Mesothelial cell of epicardium (in vitro differentiated cells): ENCODE measurements at regions not wholly inside any gene's neighbourhood (a gene's known extent, or its start where the extent isn't known, plus 50 kb on each side); places are given as distances from the start of the nearest gene placed in this dataset.

Source experiments
- DNase-seq, 2 experiments: peaks; one replicate each; pipeline ENCODE4 v3.0.0; 2021; ENCODE audit warnings: low spot score in 2 of 2; ENCODE audit not compliant: unreplicated experiment in 2 of 2
- H3K27ac Mint-ChIP-seq: 2 replicates; pipeline ENCODE4 v1.8.0; 2021; ENCODE audit warnings: mixed read lengths
- H3K27me3 Mint-ChIP-seq: 2 replicates; pipeline ENCODE4 v1.8.0; 2021; ENCODE audit warnings: low read depth, mixed read lengths
- H3K36me3 Mint-ChIP-seq: 2 replicates; pipeline ENCODE4 v1.8.0; 2021; ENCODE audit warnings: mixed read lengths
- H3K4me1 Mint-ChIP-seq: 2 replicates; pipeline ENCODE4 v1.8.0; 2021; ENCODE audit warnings: mixed read lengths
- H3K4me3 Mint-ChIP-seq: 2 replicates; pipeline ENCODE4 v1.8.0; 2021; ENCODE audit warnings: mild to moderate bottlenecking, moderate library complexity, mixed read lengths
- H3K9me3 Mint-ChIP-seq: 2 replicates; pipeline ENCODE4 v1.8.0; 2021; ENCODE audit warnings: mixed read lengths
- CTCF ChIP-seq: fragments of 200-600 bp; sonication (generic); IDR thresholded peaks from one replicate; pipeline ENCODE4 v1.5.0; 2021; ENCODE audit warnings: antibody characterized with exemption; ENCODE audit not compliant: unreplicated experiment

- H3K4me3 Mint-ChIP-seq: no peak overlapping the region
- peaks cover 20% of the 10 kb centered on the region for H3K9me3 Mint-ChIP-seq
- no peak for TF ChIP-seq CTCF
- no peaks in the 10 kb centered on the region for H3K36me3 Mint-ChIP-seq
- no peaks in the 10 kb centered on the region for H3K4me1 Mint-ChIP-seq
- no peak for DNase-seq
- no peak overlapping the region for H3K27ac Mint-ChIP-seq
- no peaks in the 10 kb centered on the region for H3K27me3 Mint-ChIP-seq
Measured at GRCh38 chr14:29301571-29301970, 535.0 kb downstream of the FOXG1 start.

- H3K9me3 Mint-ChIP-seq: no peaks in the 10 kb centered on the region
- H3K27ac Mint-ChIP-seq: no peak overlapping the region
- no peaks in the 10 kb centered on the region for H3K4me1 Mint-ChIP-seq
- DNase-seq: no peak
- no peak overlapping the region for H3K4me3 Mint-ChIP-seq
- H3K27me3 Mint-ChIP-seq: no peaks in the 10 kb centered on the region
- TF ChIP-seq CTCF: no peak
- no peaks in the 10 kb centered on the region for H3K36me3 Mint-ChIP-seq
Measured at GRCh38 chr14:29310210-29310609, 543.6 kb downstream of the FOXG1 start.

GRCh38 chr14:29310757-29311156 is 544.2 kb downstream of the FOXG1 start:
- no peaks in the 10 kb centered on the region for H3K9me3 Mint-ChIP-seq
- no peak for TF ChIP-seq CTCF
- no peak for DNase-seq
- no peaks in the 10 kb centered on the region for H3K27me3 Mint-ChIP-seq
- H3K4me3 Mint-ChIP-seq: no peak overlapping the region
- no peak overlapping the region for H3K27ac Mint-ChIP-seq
- H3K4me1 Mint-ChIP-seq: no peaks in the 10 kb centered on the region
- no peaks in the 10 kb centered on the region for H3K36me3 Mint-ChIP-seq

GRCh38 chr14:29311983-29312382 is 545.4 kb downstream of the FOXG1 start:
- no peak for TF ChIP-seq CTCF
- no peaks in the 10 kb centered on the region for H3K27me3 Mint-ChIP-seq
- no peaks in the 10 kb centered on the region for H3K4me1 Mint-ChIP-seq
- no peak overlapping the region for H3K4me3 Mint-ChIP-seq
- H3K36me3 Mint-ChIP-seq: no peaks in the 10 kb centered on the region
- DNase-seq: no peak
- H3K27ac Mint-ChIP-seq: no peak overlapping the region
- no peaks in the 10 kb centered on the region for H3K9me3 Mint-ChIP-seq

- H3K36me3 Mint-ChIP-seq: no peaks in the 10 kb centered on the region
- H3K9me3 Mint-ChIP-seq: peaks cover 15% of the 10 kb centered on the region
- TF ChIP-seq CTCF: no peak
- no peak for DNase-seq
- no peak overlapping the region for H3K4me3 Mint-ChIP-seq
- no peaks in the 10 kb centered on the region for H3K4me1 Mint-ChIP-seq
- no peak overlapping the region for H3K27ac Mint-ChIP-seq
- H3K27me3 Mint-ChIP-seq: no peaks in the 10 kb centered on the region
Measured at GRCh38 chr14:29316936-29317335, 550.3 kb downstream of the FOXG1 start.

- H3K9me3 Mint-ChIP-seq: peaks cover 16% of the 10 kb centered on the region
- no peak for TF ChIP-seq CTCF
- H3K36me3 Mint-ChIP-seq: no peaks in the 10 kb centered on the region
- DNase-seq: no peak
- no peaks in the 10 kb centered on the region for H3K27me3 Mint-ChIP-seq
- no peak overlapping the region for H3K4me3 Mint-ChIP-seq
- no peak overlapping the region for H3K27ac Mint-ChIP-seq
- no peaks in the 10 kb centered on the region for H3K4me1 Mint-ChIP-seq
Measured at GRCh38 chr14:29317423-29317822, 550.8 kb downstream of the FOXG1 start.
